ENCODE measurements at regions not wholly inside any gene's neighbourhood (a gene's known extent, or its start where the extent isn't known, plus 50 kb on each side); places are given as distances from the start of the nearest gene placed in this dataset.

DNA sequence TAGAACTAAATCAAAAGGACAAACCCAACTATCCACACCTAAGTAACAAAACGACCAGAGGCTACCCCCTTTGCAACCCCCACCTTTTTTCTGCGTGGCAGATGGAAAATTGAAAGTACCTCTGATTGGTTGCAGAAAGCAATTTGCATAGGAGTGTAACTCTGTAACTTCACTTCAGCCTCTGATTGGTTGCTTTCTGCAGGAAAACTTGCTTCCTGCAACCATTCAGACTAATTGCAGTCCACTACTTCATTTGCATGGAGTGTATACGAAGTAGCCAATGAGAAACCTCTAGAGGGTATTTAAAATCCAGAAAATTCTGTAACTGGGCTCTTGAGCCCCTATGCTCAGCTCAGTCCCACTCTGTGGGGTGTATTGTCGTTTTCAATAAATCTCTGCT, 129.1 kb upstream of the OLIG3 start:
- TF ChIP-seq TAF1 (conservative IDR thresholded peaks at IDR 0.05) (no peak), JUND (IDR thresholded peaks at IDR 0.05) (no peak)
- TF ChIP-seq, protein P1, sequence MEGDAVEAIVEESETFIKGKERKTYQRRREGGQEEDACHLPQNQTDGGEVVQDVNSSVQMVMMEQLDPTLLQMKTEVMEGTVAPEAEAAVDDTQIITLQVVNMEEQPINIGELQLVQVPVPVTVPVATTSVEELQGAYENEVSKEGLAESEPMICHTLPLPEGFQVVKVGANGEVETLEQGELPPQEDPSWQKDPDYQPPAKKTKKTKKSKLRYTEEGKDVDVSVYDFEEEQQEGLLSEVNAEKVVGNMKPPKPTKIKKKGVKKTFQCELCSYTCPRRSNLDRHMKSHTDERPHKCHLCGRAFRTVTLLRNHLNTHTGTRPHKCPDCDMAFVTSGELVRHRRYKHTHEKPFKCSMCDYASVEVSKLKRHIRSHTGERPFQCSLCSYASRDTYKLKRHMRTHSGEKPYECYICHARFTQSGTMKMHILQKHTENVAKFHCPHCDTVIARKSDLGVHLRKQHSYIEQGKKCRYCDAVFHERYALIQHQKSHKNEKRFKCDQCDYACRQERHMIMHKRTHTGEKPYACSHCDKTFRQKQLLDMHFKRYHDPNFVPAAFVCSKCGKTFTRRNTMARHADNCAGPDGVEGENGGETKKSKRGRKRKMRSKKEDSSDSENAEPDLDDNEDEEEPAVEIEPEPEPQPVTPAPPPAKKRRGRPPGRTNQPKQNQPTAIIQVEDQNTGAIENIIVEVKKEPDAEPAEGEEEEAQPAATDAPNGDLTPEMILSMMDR (IDR thresholded peaks at IDR 0.05; ENCODE audit: low read depth, low read length, missing input control), result no peak
- TF ChIP-seq, protein P2, sequence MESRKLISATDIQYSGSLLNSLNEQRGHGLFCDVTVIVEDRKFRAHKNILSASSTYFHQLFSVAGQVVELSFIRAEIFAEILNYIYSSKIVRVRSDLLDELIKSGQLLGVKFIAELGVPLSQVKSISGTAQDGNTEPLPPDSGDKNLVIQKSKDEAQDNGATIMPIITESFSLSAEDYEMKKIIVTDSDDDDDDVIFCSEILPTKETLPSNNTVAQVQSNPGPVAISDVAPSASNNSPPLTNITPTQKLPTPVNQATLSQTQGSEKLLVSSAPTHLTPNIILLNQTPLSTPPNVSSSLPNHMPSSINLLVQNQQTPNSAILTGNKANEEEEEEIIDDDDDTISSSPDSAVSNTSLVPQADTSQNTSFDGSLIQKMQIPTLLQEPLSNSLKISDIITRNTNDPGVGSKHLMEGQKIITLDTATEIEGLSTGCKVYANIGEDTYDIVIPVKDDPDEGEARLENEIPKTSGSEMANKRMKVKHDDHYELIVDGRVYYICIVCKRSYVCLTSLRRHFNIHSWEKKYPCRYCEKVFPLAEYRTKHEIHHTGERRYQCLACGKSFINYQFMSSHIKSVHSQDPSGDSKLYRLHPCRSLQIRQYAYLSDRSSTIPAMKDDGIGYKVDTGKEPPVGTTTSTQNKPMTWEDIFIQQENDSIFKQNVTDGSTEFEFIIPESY (IDR thresholded peaks at IDR 0.05), result no peak
